Right lobe of liver (tissue), 6 donors: ENCODE measurements at regions not wholly inside any gene's neighbourhood (a gene's known extent, or its start where the extent isn't known, plus 50 kb on each side); places are given as distances from the start of the nearest gene placed in this dataset.

Experiments
- ATAC-seq, 4 donors: fragments of 200-7000 bp; cut with Tn5 transposase; one replicate each; pipeline ENCODE4 v1.9.1; 2020; ENCODE audit warnings: mild to moderate bottlenecking in 4 of 4, moderate library complexity in 4 of 4
- DNase-seq, 3 donors: peaks; one replicate each; pipeline ENCODE4 v3.0.0-alpha.2; 2020
- H3K27ac ChIP-seq, 3 donors: fragments of 200-600 bp; one replicate each; pipeline ENCODE4 v1.8.0; 2022
- H3K27me3 ChIP-seq, 2 donors: fragments of 200-600 bp; one replicate each; pipeline ENCODE4 v1.8.0; 2022
- H3K36me3 ChIP-seq, 4 donors: fragments of 200-600 bp; sonication (generic) in 1 of 4; one replicate each; pipeline versions ENCODE4 v1.5.1 to v1.8.0; 2017 to 2022; ENCODE audit warnings: control low read depth in 1 of 4
- H3K4me1 ChIP-seq, 4 donors: fragments of 200-600 bp; sonication (generic) in 1 of 4; one replicate each; pipeline versions ENCODE4 v1.5.1 to v1.8.0; 2017 to 2022; ENCODE audit warnings: control low read depth in 1 of 4
- H3K4me3 ChIP-seq, 3 donors: fragments of 200-600 bp; one replicate each; pipeline ENCODE4 v1.8.0; 2022
- H3K9me3 ChIP-seq, 4 donors: fragments of 200-600 bp; sonication (generic) in 1 of 4; one replicate each; pipeline versions ENCODE4 v1.5.1 to v1.8.0; 2017 to 2022; ENCODE audit warnings: control low read depth in 1 of 4
- CTCF ChIP-seq, 4 donors: fragments of 200-600 bp in 3 of 4; fragments of 450-650 bp in 1 of 4; IDR thresholded peaks; one replicate each; pipeline versions ENCODE4 v1.5.1 to v1.8.0; 2016 to 2022; ENCODE audit warnings: antibody characterized with exemption in 4 of 4, mild to moderate bottlenecking in 2 of 4
- POLR2A ChIP-seq: fragments of 450-650 bp; IDR thresholded peaks from one replicate; pipeline ENCODE4 v1.6.1; 2017; ENCODE audit warnings: antibody characterized with exemption, mild to moderate bottlenecking
- WGBS: methylation state at CpG from one replicate; pipeline ENCODE4 v1.1.6; 2018; ENCODE audit warnings: low coverage, low lambda C conversion rate; ENCODE audit not compliant: insufficient coverage; ENCODE audit errors: missing lambda C conversion rate; 5-methylcytosine and 5-hydroxymethylcytosine counted together
- intact Hi-C, 2 donors: fragments of 100-400 bp; cut with DNase I; formaldehyde crosslinking; loops; one replicate each; pipeline versions ENCODE4 v1.11.2 to v1.14.1; 2022
- donor health status: DM: no; HTN: yes; CAD: no.
- donor health status: DM: no; HTN: no; CAD: no.
- donor health status: DM: no; HTN: no; CAD: no.
- donor health status: DM: no; HTN: yes; CAD: no.
- donor health status: DM: no; HTN: yes; CAD: no.

GRCh38 chr13:109610517-109610916 lies 175.9 kb downstream of the IRS2 start:
- no peak overlapping the region for H3K27ac ChIP-seq
- no peaks in the 10 kb centered on the region for H3K27me3 ChIP-seq
- H3K4me1 ChIP-seq, result peaks cover 0 to 20% (median 1%) of the 10 kb centered on the region in 4 donors
- 67% methylated on average over 3 of the region's 4 CpGs for WGBS
- no peaks in the 10 kb centered on the region for H3K36me3 ChIP-seq
- intact Hi-C loops, result no loop called here
- no peak overlapping the region for H3K4me3 ChIP-seq
- DNase-seq (peak; percentile 47 to 59 (median 58)), ATAC-seq (peak; percentile 56 to 70 (median 66))
- H3K9me3 ChIP-seq, result no peaks in the 10 kb centered on the region
- TF ChIP-seq CTCF (IDR thresholded peaks at IDR 0.05) (peak; percentile 30 to 46 (median 41)), POLR2A (no peak)

GRCh38 chr13:109608503-109608902 lies 177.9 kb downstream of the IRS2 start:
- H3K4me3 ChIP-seq, result no peak overlapping the region
- H3K27me3 ChIP-seq, result no peaks in the 10 kb centered on the region
- H3K9me3 ChIP-seq, result no peaks in the 10 kb centered on the region
- H3K4me1 ChIP-seq, result peaks cover 0 to 33% (median 6%) of the 10 kb centered on the region in 4 donors
- ATAC-seq (no peak), DNase-seq (no peak)
- H3K36me3 ChIP-seq, result no peaks in the 10 kb centered on the region
- no peak overlapping the region for H3K27ac ChIP-seq
- 89% methylated on average over 3 of the region's 3 CpGs for WGBS
- intact Hi-C loops, result no loop called here
- TF ChIP-seq POLR2A (no peak), CTCF (IDR thresholded peaks at IDR 0.05) (no peak)

GRCh38 chr13:109608059-109608458 lies 178.3 kb downstream of the IRS2 start:
- WGBS, result 97% methylated on average over 3 of the region's 3 CpGs
- DNase-seq (no peak), ATAC-seq (no peak)
- no peaks in the 10 kb centered on the region for H3K36me3 ChIP-seq
- TF ChIP-seq POLR2A (no peak), CTCF (IDR thresholded peaks at IDR 0.05) (no peak)
- no peaks in the 10 kb centered on the region for H3K27me3 ChIP-seq
- H3K9me3 ChIP-seq, result no peaks in the 10 kb centered on the region
- H3K4me1 ChIP-seq, result peaks cover 0 to 33% (median 6%) of the 10 kb centered on the region in 4 donors
- no peak overlapping the region for H3K27ac ChIP-seq
- intact Hi-C loops, result no loop called here
- H3K4me3 ChIP-seq, result no peak overlapping the region

GRCh38 chr13:109606520-109606919 lies 179.9 kb downstream of the IRS2 start:
- peak; percentile 70 to 84 (median 76) for ATAC-seq
- TF ChIP-seq POLR2A (no peak), CTCF (IDR thresholded peaks at IDR 0.05) (no peak)
- Histone ChIP-seq H3K9me3 (no peaks in the 10 kb centered on the region), H3K4me3 (peak overlapping the region in 1 of 3 donors; percentile 25), H3K27ac (peak overlapping the region in 2 of 3 donors; percentile 90), H3K36me3 (no peaks in the 10 kb centered on the region), H3K4me1 (peaks cover 0 to 33% (median 6%) of the 10 kb centered on the region in 4 donors), H3K27me3 (no peaks in the 10 kb centered on the region)
- DNase-seq, result no peak
- WGBS, result 6% methylated on average over 2 of the region's 2 CpGs
- intact Hi-C loops, result no loop called here

- ATAC-seq, result no peak
- peak overlapping the region in 2 of 3 donors; percentile 90 for H3K27ac ChIP-seq
Observed at GRCh38 chr13:109605846-109606245, 180.5 kb downstream of the IRS2 start.

More at GRCh38 chr13:109605846-109606245, 180.5 kb downstream of the IRS2 start:
- peak overlapping the region in 1 of 3 donors; percentile 25 for H3K4me3 ChIP-seq
- no peak for DNase-seq
- H3K36me3 ChIP-seq, result no peaks in the 10 kb centered on the region
- H3K27me3 ChIP-seq, result no peaks in the 10 kb centered on the region
- no peaks in the 10 kb centered on the region for H3K9me3 ChIP-seq
- peaks cover 0 to 33% (median 6%) of the 10 kb centered on the region in 4 donors for H3K4me1 ChIP-seq
- TF ChIP-seq CTCF (IDR thresholded peaks at IDR 0.05) (no peak), POLR2A (no peak)
- intact Hi-C loops, result no loop called here
